Fibroblast of lung (primary cell): ENCODE measurements at regions not wholly inside any gene's neighbourhood (a gene's known extent, or its start where the extent isn't known, plus 50 kb on each side); places are given as distances from the start of the nearest gene placed in this dataset.

Experiments used
- DNase-seq, 2 donors: peaks; one replicate each; pipeline versions ENCODE4 v3.0.0 to v3.0.0-alpha.2; 2010; ENCODE audit warnings: low read depth in 2 of 2
- H2AFZ ChIP-seq: 2 replicates; pipeline ENCODE4 v1.5.1; 2012; ENCODE audit warnings: low read length, control low read depth, inconsistent platforms
- H3K27ac ChIP-seq: 2 replicates; pipeline ENCODE4 v1.5.1; 2011; ENCODE audit warnings: low read length, control low read depth; ENCODE audit not compliant: insufficient read depth
- H3K27me3 ChIP-seq: 2 replicates; pipeline ENCODE4 v1.5.1; 2011; ENCODE audit warnings: mild to moderate bottlenecking, low read length; ENCODE audit not compliant: control insufficient read depth, insufficient read depth
- H3K36me3 ChIP-seq: 2 replicates; pipeline ENCODE4 v1.5.1; 2011; ENCODE audit warnings: low read length; ENCODE audit not compliant: control insufficient read depth, insufficient read depth
- H3K4me1 ChIP-seq: 2 replicates; pipeline ENCODE4 v1.5.1; 2011; ENCODE audit warnings: low read length; ENCODE audit not compliant: control insufficient read depth, insufficient read depth; ENCODE audit errors: extremely low read depth
- H3K4me2 ChIP-seq: 2 replicates; pipeline ENCODE4 v1.5.1; 2011; ENCODE audit warnings: low read length, control low read depth; ENCODE audit not compliant: insufficient read depth; ENCODE audit errors: extremely low read depth
- H3K4me3 ChIP-seq, 4 experiments: fragments of 200-600 bp in 1 of 4; sonication (generic) in 1 of 4; replicated peaks in 1 of 4; 2 replicates each; pipeline ENCODE4 v1.5.1; 2011 to 2016; ENCODE audit warnings: low read length in 4 of 4, low read depth in 3 of 4, mild to moderate bottlenecking in 3 of 4, control low read depth in 2 of 4, inconsistent platforms in 1 of 4, mixed read lengths in 1 of 4; ENCODE audit not compliant: insufficient read depth in 1 of 4; ENCODE audit errors: control extremely low read depth in 1 of 4
- H3K79me2 ChIP-seq: 2 replicates; pipeline ENCODE4 v1.5.1; 2012; ENCODE audit warnings: mild to moderate bottlenecking, low read length, inconsistent platforms; ENCODE audit not compliant: control insufficient read depth, insufficient read depth
- H3K9ac ChIP-seq: 2 replicates; pipeline ENCODE4 v1.5.1; 2011; ENCODE audit warnings: mild to moderate bottlenecking, low read length, control low read depth; ENCODE audit not compliant: insufficient read depth
- H3K9me3 ChIP-seq: 2 replicates; pipeline ENCODE4 v1.5.1; 2012; ENCODE audit warnings: low read depth, low read length; ENCODE audit not compliant: control insufficient read depth, insufficient read depth
- H4K20me1 ChIP-seq: 2 replicates; pipeline ENCODE4 v1.5.1; 2011; ENCODE audit warnings: low read length; ENCODE audit not compliant: control insufficient read depth, insufficient read depth; ENCODE audit errors: extremely low read depth
- CTCF ChIP-seq, 2 donors: IDR thresholded peaks in 1 of 2; conservative IDR thresholded peaks in 1 of 2; 1 replicate in 1 of 2; 2 replicates in 1 of 2; pipeline ENCODE4 v1.5.1; 2011 to 2012; ENCODE audit warnings: low read length in 2 of 2, control low read depth in 1 of 2, inconsistent platforms in 1 of 2, low read depth in 1 of 2, mild to moderate bottlenecking in 1 of 2
- EZH2 ChIP-seq: IDR thresholded peaks from 2 replicates; pipeline ENCODE4 v1.5.1; 2012; ENCODE audit warnings: low read length, control low read depth, mild to moderate bottlenecking; ENCODE audit errors: missing control alignments

GRCh38 chr20:23266530-23267398, 83.8 kb upstream of the NXT1 start:
- no peaks in the 10 kb centered on the region for H4K20me1 ChIP-seq
- no peak for DNase-seq
- no peaks in the 10 kb centered on the region for H3K27me3 ChIP-seq
- no peak overlapping the region for H3K9ac ChIP-seq
- no peaks in the 10 kb centered on the region for H3K9me3 ChIP-seq
- no peak overlapping the region for H3K4me3 ChIP-seq
- H3K4me2 ChIP-seq, result no peak overlapping the region
- no peak overlapping the region for H3K27ac ChIP-seq
- H3K36me3 ChIP-seq, result no peaks in the 10 kb centered on the region
- H3K79me2 ChIP-seq, result no peaks in the 10 kb centered on the region
- H2AFZ ChIP-seq, result no peak overlapping the region
- no peak for TF ChIP-seq CTCF (conservative IDR thresholded peaks at IDR 0.05 in 1 of 2, IDR thresholded peaks at IDR 0.05 in 1 of 2; ENCODE audit: low read depth in 1 of 2, low read length in 2 of 2)
- TF ChIP-seq EZH2, result no peak
- H3K4me1 ChIP-seq, result peaks cover 5% of the 10 kb centered on the region

- H3K27ac ChIP-seq, result no peak overlapping the region
- peak; percentile 30 to 39 for DNase-seq
- H2AFZ ChIP-seq, result no peak overlapping the region
- H3K4me3 ChIP-seq, result no peak overlapping the region
- no peaks in the 10 kb centered on the region for H3K9me3 ChIP-seq
- TF ChIP-seq CTCF (conservative IDR thresholded peaks at IDR 0.05 in 1 of 2, IDR thresholded peaks at IDR 0.05 in 1 of 2; ENCODE audit: low read depth in 1 of 2, low read length in 2 of 2) (no peak), EZH2 (no peak)
- no peaks in the 10 kb centered on the region for H3K27me3 ChIP-seq
- H3K79me2 ChIP-seq, result no peaks in the 10 kb centered on the region
- H3K9ac ChIP-seq, result no peak overlapping the region
- peaks cover 3% of the 10 kb centered on the region for H3K4me1 ChIP-seq
- no peaks in the 10 kb centered on the region for H3K36me3 ChIP-seq
- no peak overlapping the region for H3K4me2 ChIP-seq
- H4K20me1 ChIP-seq, result no peaks in the 10 kb centered on the region
Observed at GRCh38 chr20:23265226-23265625, 85.4 kb upstream of the NXT1 start.

DNA sequence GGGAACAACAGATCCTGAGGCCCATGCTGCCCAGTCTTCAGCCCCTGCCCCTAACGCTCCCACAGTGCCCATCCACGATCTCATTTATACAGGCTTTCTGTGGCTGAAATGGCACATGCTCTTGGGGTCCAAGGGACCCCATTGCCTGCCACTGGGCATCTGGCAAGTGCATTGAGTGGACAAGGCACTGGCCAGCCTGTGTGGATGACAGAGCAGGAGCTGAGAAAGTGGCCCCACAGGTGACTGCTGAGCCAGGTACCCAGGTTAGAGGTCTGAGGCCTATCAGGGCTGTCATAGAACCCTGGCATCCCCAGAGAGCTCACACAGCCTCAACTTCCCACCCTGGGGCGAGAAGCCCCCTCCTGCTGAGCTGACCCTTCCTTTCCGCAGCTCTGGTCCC, 86.0 kb upstream of the NXT1 start:
- no peak for DNase-seq
- Histone ChIP-seq H3K9ac (no peak overlapping the region), H3K4me2 (no peak overlapping the region), H3K27me3 (no peaks in the 10 kb centered on the region), H2AFZ (no peak overlapping the region), H3K9me3 (no peaks in the 10 kb centered on the region), H3K36me3 (no peaks in the 10 kb centered on the region), H4K20me1 (no peaks in the 10 kb centered on the region), H3K4me3 (no peak overlapping the region), H3K4me1 (no peaks in the 10 kb centered on the region), H3K27ac (no peak overlapping the region), H3K79me2 (no peaks in the 10 kb centered on the region)
- TF ChIP-seq EZH2 (no peak), CTCF (conservative IDR thresholded peaks at IDR 0.05 in 1 of 2, IDR thresholded peaks at IDR 0.05 in 1 of 2; ENCODE audit: low read depth in 1 of 2, low read length in 2 of 2) (no peak)
